Osteocyte (in vitro differentiated cells): ENCODE measurements at regions not wholly inside any gene's neighbourhood (a gene's known extent, or its start where the extent isn't known, plus 50 kb on each side); places are given as distances from the start of the nearest gene placed in this dataset.

ENCODE experiments used
- DNase-seq: peaks from one replicate; pipeline ENCODE4 v3.0.0; 2021; ENCODE audit warnings: mixed read lengths; ENCODE audit not compliant: unreplicated experiment; ENCODE audit errors: extremely low spot score
- H3K27ac Mint-ChIP-seq: one replicate; pipeline ENCODE4 v1.8.0; 2021; ENCODE audit warnings: mild to moderate bottlenecking, mixed read lengths; ENCODE audit not compliant: unreplicated experiment
- H3K27me3 Mint-ChIP-seq: one replicate; pipeline ENCODE4 v1.8.0; 2021; ENCODE audit warnings: mixed read lengths; ENCODE audit not compliant: unreplicated experiment
- H3K36me3 Mint-ChIP-seq: one replicate; pipeline ENCODE4 v1.8.0; 2021; ENCODE audit warnings: mixed read lengths; ENCODE audit not compliant: unreplicated experiment
- H3K4me1 Mint-ChIP-seq: one replicate; pipeline ENCODE4 v1.8.0; 2021; ENCODE audit warnings: mixed read lengths; ENCODE audit not compliant: unreplicated experiment
- H3K4me3 Mint-ChIP-seq: one replicate; pipeline ENCODE4 v1.8.0; 2021; ENCODE audit warnings: mild to moderate bottlenecking, moderate library complexity, mixed read lengths; ENCODE audit not compliant: unreplicated experiment
- H3K9me3 Mint-ChIP-seq: one replicate; pipeline ENCODE4 v1.8.0; 2021; ENCODE audit warnings: mixed read lengths; ENCODE audit not compliant: unreplicated experiment
- TF ChIP-seq, protein P1 (sequence below): fragments of 200-600 bp; sonication (generic); IDR thresholded peaks from 2 replicates; pipeline ENCODE4 v1.5.0; 2021; ENCODE audit warnings: antibody characterized with exemption, mild to moderate bottlenecking, moderate library complexity

DNA sequence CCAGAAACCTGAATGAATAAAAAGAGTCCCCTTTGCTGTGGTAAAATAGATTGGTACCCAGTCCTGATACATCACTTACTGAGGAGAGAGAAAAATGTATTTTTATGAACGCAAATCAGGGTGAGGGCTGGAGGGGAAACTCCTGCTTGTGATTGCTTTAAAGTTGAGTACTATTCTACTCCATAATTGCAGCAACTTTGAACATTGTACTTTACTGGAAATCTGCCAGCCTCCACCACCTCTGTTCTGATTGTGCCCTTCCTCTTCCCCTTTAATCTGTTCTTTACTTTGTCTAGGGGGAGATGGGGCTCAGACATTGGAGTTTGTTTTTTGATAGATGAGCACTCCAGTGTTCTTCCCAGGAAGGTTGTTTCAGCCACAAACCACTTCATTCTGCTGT is 81.9 kb downstream of the C3orf38 start:
- DNase-seq: no peak
- Mint-ChIP-seq H3K4me3 (no peak overlapping the region), H3K9me3 (no peaks in the 10 kb centered on the region)

DNA sequence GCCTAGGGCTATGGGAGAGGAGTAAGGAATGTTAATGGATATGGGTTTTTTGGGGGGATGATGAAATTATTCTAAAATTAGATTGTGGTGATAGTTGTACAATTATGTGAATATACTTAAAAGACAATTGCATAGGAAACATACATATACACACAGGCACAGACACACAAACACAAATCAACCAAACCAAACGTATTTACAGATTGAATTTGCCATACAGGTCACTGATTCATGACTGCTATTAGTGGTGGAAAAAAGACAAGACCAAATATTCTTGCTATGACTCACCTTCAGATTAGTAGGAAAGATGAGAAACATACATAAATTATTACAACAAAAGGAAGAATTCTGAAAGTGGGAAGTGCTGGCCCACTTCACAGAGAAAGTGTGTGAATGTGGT is 85.3 kb downstream of the C3orf38 start:
- DNase-seq: no peak
- no peaks in the 10 kb centered on the region for H3K9me3 Mint-ChIP-seq
- H3K27ac Mint-ChIP-seq: no peak overlapping the region
- H3K4me1 Mint-ChIP-seq: no peaks in the 10 kb centered on the region
- no peaks in the 10 kb centered on the region for H3K36me3 Mint-ChIP-seq
- TF ChIP-seq, protein P1, sequence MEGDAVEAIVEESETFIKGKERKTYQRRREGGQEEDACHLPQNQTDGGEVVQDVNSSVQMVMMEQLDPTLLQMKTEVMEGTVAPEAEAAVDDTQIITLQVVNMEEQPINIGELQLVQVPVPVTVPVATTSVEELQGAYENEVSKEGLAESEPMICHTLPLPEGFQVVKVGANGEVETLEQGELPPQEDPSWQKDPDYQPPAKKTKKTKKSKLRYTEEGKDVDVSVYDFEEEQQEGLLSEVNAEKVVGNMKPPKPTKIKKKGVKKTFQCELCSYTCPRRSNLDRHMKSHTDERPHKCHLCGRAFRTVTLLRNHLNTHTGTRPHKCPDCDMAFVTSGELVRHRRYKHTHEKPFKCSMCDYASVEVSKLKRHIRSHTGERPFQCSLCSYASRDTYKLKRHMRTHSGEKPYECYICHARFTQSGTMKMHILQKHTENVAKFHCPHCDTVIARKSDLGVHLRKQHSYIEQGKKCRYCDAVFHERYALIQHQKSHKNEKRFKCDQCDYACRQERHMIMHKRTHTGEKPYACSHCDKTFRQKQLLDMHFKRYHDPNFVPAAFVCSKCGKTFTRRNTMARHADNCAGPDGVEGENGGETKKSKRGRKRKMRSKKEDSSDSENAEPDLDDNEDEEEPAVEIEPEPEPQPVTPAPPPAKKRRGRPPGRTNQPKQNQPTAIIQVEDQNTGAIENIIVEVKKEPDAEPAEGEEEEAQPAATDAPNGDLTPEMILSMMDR: no peak
- peaks cover 2% of the 10 kb centered on the region for H3K27me3 Mint-ChIP-seq
- no peak overlapping the region for H3K4me3 Mint-ChIP-seq

More for the DNA sequence above, 81.9 kb downstream of the C3orf38 start:
- Mint-ChIP-seq H3K27ac (no peak overlapping the region), H3K4me1 (no peaks in the 10 kb centered on the region), H3K27me3 (peaks cover 16% of the 10 kb centered on the region), H3K36me3 (no peaks in the 10 kb centered on the region)
- TF ChIP-seq, protein P1: no peak

DNA sequence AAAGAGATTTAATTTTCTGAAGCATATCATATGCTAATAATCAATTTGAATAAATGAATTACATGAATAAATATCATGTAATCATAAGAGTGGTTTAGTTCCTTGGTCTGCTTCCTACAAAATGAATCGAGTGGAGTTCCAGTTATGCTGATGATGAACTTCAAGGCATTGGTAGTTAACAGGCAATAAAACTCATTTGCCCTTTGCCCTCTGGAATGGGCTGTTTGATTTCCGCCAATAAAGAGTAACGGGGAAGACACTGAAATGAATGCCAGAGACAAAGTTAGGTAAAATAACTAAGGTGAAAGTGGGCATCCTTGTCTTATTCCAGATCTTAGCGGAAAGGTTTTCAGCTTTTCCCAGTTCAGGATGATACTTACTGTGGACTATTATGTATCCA is 90.1 kb downstream of the C3orf38 start:
- H3K4me1 Mint-ChIP-seq: no peaks in the 10 kb centered on the region
- H3K27me3 Mint-ChIP-seq: no peaks in the 10 kb centered on the region
- no peak overlapping the region for H3K4me3 Mint-ChIP-seq
- peaks cover 8% of the 10 kb centered on the region for H3K9me3 Mint-ChIP-seq
- no peak overlapping the region for H3K27ac Mint-ChIP-seq
- no peaks in the 10 kb centered on the region for H3K36me3 Mint-ChIP-seq
- DNase-seq: no peak
- TF ChIP-seq, protein P1: no peak

DNA sequence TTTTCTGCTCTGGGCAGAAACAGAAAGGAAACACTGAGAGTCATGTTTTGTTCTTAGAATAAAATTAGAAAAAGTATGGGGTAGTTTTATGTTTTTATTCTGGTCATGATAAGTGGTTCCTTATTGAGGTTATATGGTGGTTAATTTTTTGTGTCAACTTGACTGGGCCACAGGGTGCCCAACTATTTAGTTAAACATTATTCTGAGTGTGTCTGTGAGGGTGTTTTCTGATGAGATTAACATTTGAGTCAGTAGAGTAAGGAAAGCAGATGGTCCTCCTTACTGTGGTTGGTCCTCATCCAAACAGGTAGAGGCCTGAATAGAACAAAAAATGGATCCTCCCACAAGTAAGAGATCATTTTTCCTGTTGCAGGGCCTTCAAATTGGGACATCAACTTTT is 98.9 kb downstream of the C3orf38 start:
- H3K4me3 Mint-ChIP-seq: no peak overlapping the region
- TF ChIP-seq, protein P1: no peak
- peaks cover 10% of the 10 kb centered on the region for H3K9me3 Mint-ChIP-seq
- H3K4me1 Mint-ChIP-seq: no peaks in the 10 kb centered on the region
- peaks cover 4% of the 10 kb centered on the region for H3K27me3 Mint-ChIP-seq
- no peaks in the 10 kb centered on the region for H3K36me3 Mint-ChIP-seq
- DNase-seq: no peak
- no peak overlapping the region for H3K27ac Mint-ChIP-seq

DNA sequence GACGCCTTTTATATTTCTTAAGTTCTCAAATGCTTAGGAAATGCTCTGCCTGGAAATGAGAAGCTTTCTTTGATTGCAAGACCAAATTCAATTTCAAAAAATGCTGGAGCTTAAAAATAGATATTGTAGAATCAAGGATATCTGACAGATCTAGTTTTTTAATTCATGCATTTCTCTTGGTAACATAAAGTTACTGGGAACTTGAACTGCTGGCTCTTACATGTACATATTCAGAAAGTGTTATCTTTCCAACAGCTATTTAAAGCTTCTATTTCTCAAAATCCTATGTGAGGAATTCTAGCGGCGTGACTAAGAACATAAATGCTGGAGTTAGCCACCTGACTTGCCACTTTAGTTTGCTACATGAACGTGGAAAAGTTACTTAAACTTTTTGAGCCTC is 109.3 kb downstream of the C3orf38 start:
- Mint-ChIP-seq H3K27me3 (peaks cover 17% of the 10 kb centered on the region), H3K36me3 (no peaks in the 10 kb centered on the region), H3K4me3 (no peak overlapping the region), H3K4me1 (no peaks in the 10 kb centered on the region), H3K27ac (no peak overlapping the region), H3K9me3 (no peaks in the 10 kb centered on the region)
- TF ChIP-seq, protein P1: no peak
- no peak for DNase-seq
